ENCODE measurements at regions not wholly inside any gene's neighbourhood (a gene's known extent, or its start where the extent isn't known, plus 50 kb on each side); places are given as distances from the start of the nearest gene placed in this dataset.

DNA sequence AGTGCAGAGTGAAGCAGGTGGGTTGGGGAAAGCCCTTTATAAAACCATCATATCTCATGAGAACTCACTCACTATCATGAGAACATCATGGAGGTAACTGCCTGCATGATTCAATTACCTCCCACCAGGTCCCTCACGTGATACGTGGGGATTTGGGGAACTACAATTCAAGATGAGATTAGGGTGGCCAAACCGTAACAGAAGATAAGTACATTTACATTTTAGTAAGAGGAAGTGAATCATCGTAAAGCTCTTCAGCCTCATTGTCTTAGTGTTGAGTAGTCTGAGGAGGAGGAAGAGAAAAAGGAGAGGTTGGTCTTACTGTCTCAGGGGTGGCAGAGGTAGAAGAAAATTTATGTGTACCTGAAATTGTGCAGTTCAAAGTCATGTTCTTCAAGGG, 1053.4 kb upstream of the ADGRL4 start:
- DNase-seq (ENCODE audit: extremely low spot score) = no peak
- intact Hi-C loops (cut with DNase I) = no loop called here
- no peaks in the 10 kb centered on the region for H3K36me3 ChIP-seq
- TF ChIP-seq EP300 (IDR thresholded peaks at IDR 0.05) (no peak), POLR2AphosphoS5 (IDR thresholded peaks at IDR 0.05) (no peak), POLR2A (IDR thresholded peaks at IDR 0.05; ENCODE audit: low read depth) (no peak)
- TF ChIP-seq, protein P1, sequence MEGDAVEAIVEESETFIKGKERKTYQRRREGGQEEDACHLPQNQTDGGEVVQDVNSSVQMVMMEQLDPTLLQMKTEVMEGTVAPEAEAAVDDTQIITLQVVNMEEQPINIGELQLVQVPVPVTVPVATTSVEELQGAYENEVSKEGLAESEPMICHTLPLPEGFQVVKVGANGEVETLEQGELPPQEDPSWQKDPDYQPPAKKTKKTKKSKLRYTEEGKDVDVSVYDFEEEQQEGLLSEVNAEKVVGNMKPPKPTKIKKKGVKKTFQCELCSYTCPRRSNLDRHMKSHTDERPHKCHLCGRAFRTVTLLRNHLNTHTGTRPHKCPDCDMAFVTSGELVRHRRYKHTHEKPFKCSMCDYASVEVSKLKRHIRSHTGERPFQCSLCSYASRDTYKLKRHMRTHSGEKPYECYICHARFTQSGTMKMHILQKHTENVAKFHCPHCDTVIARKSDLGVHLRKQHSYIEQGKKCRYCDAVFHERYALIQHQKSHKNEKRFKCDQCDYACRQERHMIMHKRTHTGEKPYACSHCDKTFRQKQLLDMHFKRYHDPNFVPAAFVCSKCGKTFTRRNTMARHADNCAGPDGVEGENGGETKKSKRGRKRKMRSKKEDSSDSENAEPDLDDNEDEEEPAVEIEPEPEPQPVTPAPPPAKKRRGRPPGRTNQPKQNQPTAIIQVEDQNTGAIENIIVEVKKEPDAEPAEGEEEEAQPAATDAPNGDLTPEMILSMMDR (IDR thresholded peaks at IDR 0.05) = no peak
- no peaks in the 10 kb centered on the region for H3K27me3 ChIP-seq
- no peak overlapping the region for H3K4me3 ChIP-seq
- no peaks in the 10 kb centered on the region for H3K4me1 ChIP-seq
- WGBS = 86% methylated on average over 4 of the region's 4 CpGs
- no peak overlapping the region for H3K27ac ChIP-seq (replicated peaks in 1 of 4)
- no peaks in the 10 kb centered on the region for H3K9me3 ChIP-seq

DNA sequence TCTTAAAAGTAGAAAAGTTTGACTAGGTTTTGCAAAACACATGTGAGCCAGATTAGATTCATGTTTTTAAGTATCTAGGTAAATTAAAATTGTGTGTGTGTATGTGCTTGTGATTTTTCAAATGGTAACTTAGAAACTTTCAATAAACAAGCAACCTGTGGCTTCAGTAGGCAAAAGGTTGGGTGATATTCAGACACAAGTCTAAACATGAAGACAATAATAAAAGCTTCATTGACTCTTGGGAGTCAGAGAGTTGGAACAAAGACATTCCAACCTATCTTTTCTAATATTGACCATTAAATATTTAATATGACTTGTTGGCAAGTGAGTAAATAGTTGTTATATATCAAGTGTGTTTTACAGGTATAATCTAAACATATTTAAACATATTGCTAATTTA, 1049.6 kb upstream of the ADGRL4 start:
- intact Hi-C loops (cut with DNase I) = no loop called here
- H3K4me3 ChIP-seq = no peak overlapping the region
- TF ChIP-seq POLR2AphosphoS5 (IDR thresholded peaks at IDR 0.05) (no peak), EP300 (IDR thresholded peaks at IDR 0.05) (no peak), POLR2A (IDR thresholded peaks at IDR 0.05; ENCODE audit: low read depth) (no peak)
- TF ChIP-seq, protein P1 (IDR thresholded peaks at IDR 0.05) = no peak

DNA sequence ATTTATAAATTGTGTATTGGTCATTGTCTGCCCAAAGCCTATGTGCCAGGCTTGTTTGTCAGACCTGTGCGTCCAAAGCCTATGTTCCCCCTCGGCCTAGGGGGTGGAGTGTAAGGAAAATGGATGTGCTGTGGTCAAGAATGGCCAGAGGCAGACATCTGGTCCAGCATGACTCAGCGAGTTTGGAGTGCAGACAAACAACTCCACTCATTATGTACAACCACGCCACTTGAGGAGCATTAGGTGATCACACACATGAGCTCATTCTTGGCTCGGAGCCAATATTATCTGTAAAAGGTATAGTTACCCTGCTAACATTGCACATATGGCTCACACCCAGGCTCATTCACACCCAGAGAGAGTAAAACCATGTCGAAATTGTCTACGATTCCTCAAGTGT, 1047.6 kb upstream of the ADGRL4 start:
- Histone ChIP-seq H3K9me3 (peaks cover 0 to 4% (median 0%) of the 10 kb centered on the region in 4 donors), H3K36me3 (no peaks in the 10 kb centered on the region), H3K4me1 (no peaks in the 10 kb centered on the region), H3K27me3 (no peaks in the 10 kb centered on the region), H3K4me3 (no peak overlapping the region), H3K27ac (replicated peaks in 1 of 4) (no peak overlapping the region)
- TF ChIP-seq EP300 (IDR thresholded peaks at IDR 0.05) (no peak), POLR2AphosphoS5 (IDR thresholded peaks at IDR 0.05) (no peak), POLR2A (IDR thresholded peaks at IDR 0.05; ENCODE audit: low read depth) (no peak)
- TF ChIP-seq, protein P1 (IDR thresholded peaks at IDR 0.05) = no peak
- intact Hi-C loops (cut with DNase I) = no loop called here
- no peak for DNase-seq (ENCODE audit: extremely low spot score)
- WGBS = 71% methylated on average over 7 of the region's 7 CpGs

More for the DNA sequence above, 1049.6 kb upstream of the ADGRL4 start:
- Histone ChIP-seq H3K27me3 (no peaks in the 10 kb centered on the region), H3K9me3 (peaks cover 0 to 4% (median 0%) of the 10 kb centered on the region in 4 donors), H3K4me1 (no peaks in the 10 kb centered on the region), H3K36me3 (no peaks in the 10 kb centered on the region), H3K27ac (replicated peaks in 1 of 4) (no peak overlapping the region)
- no peak for DNase-seq (ENCODE audit: extremely low spot score)

DNA sequence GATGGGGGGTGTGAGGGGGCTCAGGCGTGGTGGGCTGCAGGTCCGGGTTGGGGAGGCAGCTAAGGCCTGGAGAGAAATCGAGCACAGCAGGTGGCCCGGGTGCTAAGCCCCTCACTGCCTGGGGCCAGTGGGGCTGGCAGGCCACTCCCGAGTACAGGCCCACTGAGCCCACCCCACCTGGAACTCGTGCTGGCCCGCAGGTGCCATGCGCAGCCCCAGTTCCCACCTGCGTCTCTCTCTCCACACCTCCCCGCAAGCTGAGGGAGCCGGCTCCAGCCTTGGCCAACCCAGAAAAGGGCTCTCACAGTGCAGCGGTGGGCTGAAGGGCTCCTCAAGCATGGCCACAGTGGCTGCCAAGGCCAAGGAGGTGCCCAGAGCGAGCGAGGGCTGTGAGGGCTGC, 1047.1 kb upstream of the ADGRL4 start:
- Histone ChIP-seq H3K9me3 (peaks cover 0 to 4% (median 0%) of the 10 kb centered on the region in 4 donors), H3K27ac (replicated peaks in 1 of 4) (no peak overlapping the region), H3K27me3 (no peaks in the 10 kb centered on the region), H3K36me3 (no peaks in the 10 kb centered on the region), H3K4me1 (no peaks in the 10 kb centered on the region), H3K4me3 (no peak overlapping the region)
- intact Hi-C loops (cut with DNase I) = no loop called here
- no peak for DNase-seq (ENCODE audit: extremely low spot score)
- WGBS = 93% methylated on average over 14 of the region's 14 CpGs
- TF ChIP-seq EP300 (IDR thresholded peaks at IDR 0.05) (no peak), POLR2A (IDR thresholded peaks at IDR 0.05; ENCODE audit: low read depth) (no peak), POLR2AphosphoS5 (IDR thresholded peaks at IDR 0.05) (no peak)
- TF ChIP-seq, protein P1 (IDR thresholded peaks at IDR 0.05) = no peak

DNA sequence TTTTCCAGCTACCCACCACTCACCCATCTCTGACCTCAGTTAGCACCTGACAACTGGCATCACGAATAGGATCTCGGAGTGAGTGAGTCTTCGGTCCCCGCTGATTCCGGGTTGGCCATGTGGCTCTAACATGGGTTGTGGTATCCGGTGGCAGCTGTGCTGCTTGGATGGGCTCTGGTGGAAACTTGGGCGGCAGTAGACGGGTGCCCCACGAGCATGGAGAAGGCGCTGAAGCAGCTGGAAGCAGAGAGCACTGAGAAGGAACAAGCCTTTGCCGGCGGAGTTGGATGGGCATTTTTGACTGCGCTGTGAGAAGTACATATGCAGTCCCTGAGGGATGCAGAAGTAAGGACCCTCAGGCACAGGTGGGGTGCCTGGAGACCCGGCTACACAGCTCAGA, 1044.0 kb upstream of the ADGRL4 start:
- intact Hi-C loops (cut with DNase I) = no loop called here
- TF ChIP-seq EP300 (IDR thresholded peaks at IDR 0.05) (no peak), POLR2AphosphoS5 (IDR thresholded peaks at IDR 0.05) (no peak), POLR2A (IDR thresholded peaks at IDR 0.05; ENCODE audit: low read depth) (no peak)
- TF ChIP-seq, protein P1 (IDR thresholded peaks at IDR 0.05) = no peak
- Histone ChIP-seq H3K9me3 (peaks cover 0 to 4% (median 0%) of the 10 kb centered on the region in 4 donors), H3K27ac (replicated peaks in 1 of 4) (no peak overlapping the region), H3K4me3 (no peak overlapping the region), H3K27me3 (no peaks in the 10 kb centered on the region), H3K4me1 (no peaks in the 10 kb centered on the region), H3K36me3 (no peaks in the 10 kb centered on the region)
- DNase-seq (ENCODE audit: extremely low spot score) = no peak
- 97% methylated on average over 11 of the region's 14 CpGs for WGBS
